Body of pancreas (tissue), 4 donors: ENCODE measurements at regions not wholly inside any gene's neighbourhood (a gene's known extent, or its start where the extent isn't known, plus 50 kb on each side); places are given as distances from the start of the nearest gene placed in this dataset.

Experiments
- POLR2A ChIP-seq, 3 donors: fragments of 450-650 bp; IDR thresholded peaks; one replicate each; pipeline ENCODE4 v1.6.1; 2016; ENCODE audit warnings: antibody characterized with exemption in 3 of 3, mild to moderate bottlenecking in 2 of 3
- TF ChIP-seq, protein P1 (sequence below), 7 experiments: fragments of 450-650 bp in 4 of 7; fragments of 200-600 bp in 3 of 7; sonication (generic) in 3 of 7; IDR thresholded peaks; one replicate each; pipeline ENCODE4 v1.5.1; 2016 to 2019; ENCODE audit warnings: antibody characterized with exemption in 7 of 7

DNA sequence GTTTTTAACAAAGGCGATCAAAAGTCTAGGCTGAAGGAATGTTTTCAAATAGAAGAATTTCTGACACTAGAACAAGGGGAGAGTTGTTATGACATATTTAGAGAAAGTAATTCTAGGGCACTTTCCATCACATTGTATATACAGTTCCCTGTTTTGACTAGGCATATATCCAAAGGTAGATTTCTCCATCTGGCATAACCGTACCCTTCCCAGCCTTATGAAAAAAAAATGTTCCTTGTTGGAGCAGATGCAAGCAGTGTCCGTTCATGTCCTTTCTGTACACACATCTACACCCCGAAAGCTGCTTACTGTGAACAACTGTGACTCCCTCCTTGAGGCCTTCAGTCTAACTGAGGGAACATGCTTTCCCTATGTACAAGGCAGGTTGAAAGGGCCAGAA, 271.7 kb upstream of the GBE1 start:
- TF ChIP-seq, protein P1, sequence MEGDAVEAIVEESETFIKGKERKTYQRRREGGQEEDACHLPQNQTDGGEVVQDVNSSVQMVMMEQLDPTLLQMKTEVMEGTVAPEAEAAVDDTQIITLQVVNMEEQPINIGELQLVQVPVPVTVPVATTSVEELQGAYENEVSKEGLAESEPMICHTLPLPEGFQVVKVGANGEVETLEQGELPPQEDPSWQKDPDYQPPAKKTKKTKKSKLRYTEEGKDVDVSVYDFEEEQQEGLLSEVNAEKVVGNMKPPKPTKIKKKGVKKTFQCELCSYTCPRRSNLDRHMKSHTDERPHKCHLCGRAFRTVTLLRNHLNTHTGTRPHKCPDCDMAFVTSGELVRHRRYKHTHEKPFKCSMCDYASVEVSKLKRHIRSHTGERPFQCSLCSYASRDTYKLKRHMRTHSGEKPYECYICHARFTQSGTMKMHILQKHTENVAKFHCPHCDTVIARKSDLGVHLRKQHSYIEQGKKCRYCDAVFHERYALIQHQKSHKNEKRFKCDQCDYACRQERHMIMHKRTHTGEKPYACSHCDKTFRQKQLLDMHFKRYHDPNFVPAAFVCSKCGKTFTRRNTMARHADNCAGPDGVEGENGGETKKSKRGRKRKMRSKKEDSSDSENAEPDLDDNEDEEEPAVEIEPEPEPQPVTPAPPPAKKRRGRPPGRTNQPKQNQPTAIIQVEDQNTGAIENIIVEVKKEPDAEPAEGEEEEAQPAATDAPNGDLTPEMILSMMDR (IDR thresholded peaks at IDR 0.05): no peak
- no peak for TF ChIP-seq POLR2A (IDR thresholded peaks at IDR 0.05)
